ENCODE measurements at regions not wholly inside any gene's neighbourhood (a gene's known extent, or its start where the extent isn't known, plus 50 kb on each side); places are given as distances from the start of the nearest gene placed in this dataset.

- 87% methylated on average over 10 of the region's 10 CpGs; no CpG with 5 or more reads in 1 of the 2 experiments for WGBS, 2 experiments (ENCODE audit: extremely low coverage in 1 of 2, insufficient coverage in 1 of 2, insufficient read length in 1 of 2, insufficient replicate concordance in 2 of 2, low coverage in 1 of 2, low lambda C conversion rate in 2 of 2, missing lambda C conversion rate in 1 of 2)
- Histone ChIP-seq H2AFZ (ENCODE audit: low read length) (no peak overlapping the region), H3K27me3 (replicated peaks in 1 of 4; ENCODE audit: control insufficient read depth in 3 of 4, extremely low read depth in 1 of 4, insufficient read depth in 3 of 4, low read length in 3 of 4) (no peaks in the 10 kb centered on the region), H3K56ac (replicated peaks; ENCODE audit: insufficient read length, low read depth, low read length) (no peak overlapping the region), H3K23me2 (ENCODE audit: low read depth, low read length) (no peaks in the 10 kb centered on the region), H3K18ac (ENCODE audit: extremely low read depth, low read length) (no peak overlapping the region), H3K4ac (replicated peaks; ENCODE audit: insufficient read length, low read depth, low read length) (no peak overlapping the region), H2BK15ac (ENCODE audit: low read length) (no peak overlapping the region), H3K27ac (ENCODE audit: low read depth, low read length) (no peak overlapping the region), H2BK12ac (ENCODE audit: low read depth, low read length) (peak overlapping the region; percentile 60; the same call in 1 of the 2 replicates), H3K23ac (ENCODE audit: insufficient read length) (no peak overlapping the region), H3K4me3 (ENCODE audit: extremely low read depth in 1 of 4, insufficient read depth in 2 of 4, low read depth in 3 of 4, low read length in 4 of 4) (no peak overlapping the region), H3K4me2 (ENCODE audit: insufficient read depth in 1 of 2, low read depth in 2 of 2, low read length in 2 of 2) (no peak overlapping the region), H2BK120ac (replicated peaks; ENCODE audit: low read depth, low read length) (no peak overlapping the region), H3K79me1 (ENCODE audit: low read depth, low read length) (no peaks in the 10 kb centered on the region), H3K79me2 (ENCODE audit: control insufficient read depth in 1 of 2, insufficient read depth in 2 of 2, low read length in 2 of 2) (no peaks in the 10 kb centered on the region), H3K9me3 (ENCODE audit: insufficient read depth in 2 of 2, low read depth in 1 of 2, low read length in 1 of 2) (no peaks in the 10 kb centered on the region), H4K20me1 (replicated peaks in 1 of 2; ENCODE audit: control insufficient read depth in 1 of 2, insufficient read depth in 2 of 2, low read length in 2 of 2) (no peaks in the 10 kb centered on the region), H3K9ac (replicated peaks in 1 of 4; ENCODE audit: extremely low read depth in 1 of 4, low read depth in 3 of 4, low read length in 3 of 4) (no peak overlapping the region; a peak in 1 of 7 replicates), H2BK20ac (ENCODE audit: low read length) (no peak overlapping the region), H3K36me3 (ENCODE audit: control insufficient read depth in 2 of 4, insufficient read depth in 4 of 4, low read length in 3 of 4) (no peaks in the 10 kb centered on the region), H2BK5ac (ENCODE audit: low read depth, low read length) (no peak overlapping the region), H4K5ac (ENCODE audit: insufficient read length, low read depth, low read length) (no peak overlapping the region), H4K91ac (replicated peaks; ENCODE audit: insufficient read length, low read length) (no peak overlapping the region), H3K4me1 (replicated peaks in 1 of 4; ENCODE audit: control insufficient read depth in 3 of 4, insufficient read depth in 4 of 4, low read length in 3 of 4) (peaks cover 5 to 12% (median 9%) of the 10 kb centered on the region in 4 experiments; a peak in 6 of 7 replicates), H3K14ac (ENCODE audit: insufficient read length) (no peak overlapping the region), H4K8ac (ENCODE audit: extremely low read depth, insufficient read depth, low read length) (no peak overlapping the region), H2AK5ac (ENCODE audit: low read depth, low read length) (no peak overlapping the region)
- ChIA-PET POLR2A (ENCODE audit: partially characterized antibody) (no interaction called here), CTCF (ENCODE audit: partially characterized antibody) (no interaction called here)
- FAIRE-seq: no peak
- no peak for DNase-seq (ENCODE audit: low read depth in 1 of 2, low spot score in 2 of 2)
- TF ChIP-seq TAF7 (optimal IDR thresholded peaks at IDR 0.05; ENCODE audit: borderline replicate concordance, low read depth, low read length): no peak
- TF ChIP-seq EP300 (IDR thresholded peaks at IDR 0.05; ENCODE audit: borderline replicate concordance in 1 of 2, low read depth in 2 of 2, low read length in 2 of 2): no peak
- no peak for TF ChIP-seq POLR2AphosphoS5 (IDR thresholded peaks at IDR 0.05; ENCODE audit: low read depth, low read length)
- no peak for TF ChIP-seq ZNF274 (IDR thresholded peaks at IDR 0.05; ENCODE audit: borderline replicate concordance, extremely low read depth, low read length)
- TF ChIP-seq CHD1 (IDR thresholded peaks at IDR 0.05; ENCODE audit: low read depth, low read length): no peak
- TF ChIP-seq NANOG (IDR thresholded peaks at IDR 0.05; ENCODE audit: insufficient read depth, low read depth, low read length, poor library complexity, severe bottlenecking): no peak
- no peak for TF ChIP-seq SRF (IDR thresholded peaks at IDR 0.05; ENCODE audit: low read depth, low read length)
- TF ChIP-seq SIX5 (IDR thresholded peaks at IDR 0.05; ENCODE audit: low read depth, low read length): no peak
- no peak for TF ChIP-seq CEBPB (IDR thresholded peaks at IDR 0.05; ENCODE audit: low read depth, low read length)
- no peak for TF ChIP-seq CTBP2 (IDR thresholded peaks at IDR 0.05; ENCODE audit: borderline replicate concordance, insufficient read depth, insufficient read length, low read length)
- no peak for TF ChIP-seq SUZ12 (IDR thresholded peaks at IDR 0.05; ENCODE audit: low read length)
- no peak for TF ChIP-seq POLR2A (IDR thresholded peaks at IDR 0.05; ENCODE audit: control extremely low read depth in 1 of 2, low read depth in 2 of 2, low read length in 2 of 2)
- TF ChIP-seq TEAD4 (IDR thresholded peaks at IDR 0.05; ENCODE audit: low read depth, low read length): no peak
- no peak for TF ChIP-seq RNF2 (IDR thresholded peaks at IDR 0.05; ENCODE audit: borderline replicate concordance, low read depth, low read length, missing control alignments, poor library complexity, severe bottlenecking)
- no peak for TF ChIP-seq RBBP5 (IDR thresholded peaks at IDR 0.05; ENCODE audit: borderline replicate concordance, low read depth, low read length)
Observed at GRCh38 chr1:8205771-8206170, 112.1 kb upstream of the SLC45A1 start.

All from H1 (cell line).